Naive thymus-derived CD4-positive, alpha-beta T cell (primary cell): ENCODE measurements at regions not wholly inside any gene's neighbourhood (a gene's known extent, or its start where the extent isn't known, plus 50 kb on each side); places are given as distances from the start of the nearest gene placed in this dataset.

Source experiments
- ATAC-seq: fragments of 150-1000 bp; cut with Tn5 transposase; 2 replicates; pipeline ENCODE4 v1.10.0; 2021; ENCODE audit warnings: mild to moderate bottlenecking, moderate library complexity
- CTCF ChIA-PET: fragments of 350-600 bp; sonication (Branson Sonifier 250); formaldehyde crosslinking; loops from one replicate; lab custom pipeline; 2021; ENCODE audit warnings: antibody characterized with exemption; lab: Charles Lee
- POLR2A ChIA-PET: fragments of 350-600 bp; sonication (Branson Sonifier 250); formaldehyde crosslinking; loops from one replicate; lab custom pipeline; 2021; ENCODE audit warnings: antibody characterized with exemption, inconsistent platforms; lab: Charles Lee
- DNase-seq, 9 donors: peaks; one replicate each; pipeline versions ENCODE4 v3.0.0 to v3.0.0-alpha.2; 2020 to 2022; ENCODE audit warnings: mixed read lengths in 1 of 9
- H3K27ac ChIP-seq: one replicate; pipeline ENCODE4 v1.7.0; 2013; ENCODE audit warnings: mild to moderate bottlenecking, low read depth, low read length, moderate library complexity
- H3K27me3 ChIP-seq, 2 donors: one replicate each; pipeline ENCODE4 v1.7.0; 2013; ENCODE audit warnings: low read length in 2 of 2, mild to moderate bottlenecking in 2 of 2, moderate library complexity in 2 of 2; ENCODE audit not compliant: control insufficient read depth in 2 of 2, insufficient read depth in 2 of 2
- H3K36me3 ChIP-seq, 3 experiments: 1 replicate in 2 of 3; 2 replicates in 1 of 3; pipeline ENCODE4 v1.7.0; 2013; ENCODE audit warnings: low read length in 3 of 3, mild to moderate bottlenecking in 3 of 3, moderate library complexity in 1 of 3; ENCODE audit not compliant: insufficient read depth in 3 of 3, control insufficient read depth in 2 of 3
- H3K4me1 ChIP-seq, 2 donors: one replicate each; pipeline ENCODE4 v1.7.0; 2013; ENCODE audit warnings: low read length in 2 of 2, mild to moderate bottlenecking in 2 of 2, moderate library complexity in 1 of 2; ENCODE audit not compliant: control insufficient read depth in 2 of 2, insufficient read depth in 2 of 2
- H3K4me3 ChIP-seq: 2 replicates; pipeline ENCODE4 v1.7.0; 2013; ENCODE audit warnings: mild to moderate bottlenecking, low read length
- H3K9me3 ChIP-seq, 3 experiments: 1 replicate in 2 of 3; 2 replicates in 1 of 3; pipeline ENCODE4 v1.7.0; 2013; ENCODE audit warnings: low read length in 3 of 3; ENCODE audit not compliant: control insufficient read depth in 2 of 3
- H3K27ac Mint-ChIP-seq, 9 donors: one replicate each; pipeline ENCODE4 v1.8.0; 2020 to 2022; ENCODE audit warnings: mixed read lengths in 9 of 9, mild to moderate bottlenecking in 8 of 9, moderate library complexity in 5 of 9, inconsistent platforms in 2 of 9
- H3K27me3 Mint-ChIP-seq, 5 donors: one replicate each; pipeline ENCODE4 v1.8.0; 2021 to 2022; ENCODE audit warnings: mixed read lengths in 5 of 5, mild to moderate bottlenecking in 1 of 5
- H3K36me3 Mint-ChIP-seq, 5 donors: one replicate each; pipeline ENCODE4 v1.8.0; 2020 to 2022; ENCODE audit warnings: mixed read lengths in 5 of 5, mild to moderate bottlenecking in 3 of 5, inconsistent platforms in 1 of 5
- H3K4me1 Mint-ChIP-seq, 7 donors: one replicate each; pipeline ENCODE4 v1.8.0; 2020 to 2022; ENCODE audit warnings: mixed read lengths in 7 of 7, mild to moderate bottlenecking in 3 of 7, inconsistent platforms in 1 of 7
- H3K4me3 Mint-ChIP-seq, 10 donors: one replicate each; pipeline ENCODE4 v1.8.0; 2020 to 2022; ENCODE audit warnings: mild to moderate bottlenecking in 10 of 10, mixed read lengths in 10 of 10, moderate library complexity in 6 of 10, inconsistent platforms in 2 of 10
- H3K9me3 Mint-ChIP-seq, 11 donors: one replicate each; pipeline ENCODE4 v1.8.0; 2020 to 2022; ENCODE audit warnings: mixed read lengths in 11 of 11, mild to moderate bottlenecking in 4 of 11, inconsistent platforms in 1 of 11, moderate library complexity in 1 of 11
- intact Hi-C, 2 donors: fragments of 100-400 bp; cut with micrococcal nuclease; formaldehyde crosslinking; loops; one replicate each; pipeline ENCODE4 v1.15.1; 2023

DNA sequence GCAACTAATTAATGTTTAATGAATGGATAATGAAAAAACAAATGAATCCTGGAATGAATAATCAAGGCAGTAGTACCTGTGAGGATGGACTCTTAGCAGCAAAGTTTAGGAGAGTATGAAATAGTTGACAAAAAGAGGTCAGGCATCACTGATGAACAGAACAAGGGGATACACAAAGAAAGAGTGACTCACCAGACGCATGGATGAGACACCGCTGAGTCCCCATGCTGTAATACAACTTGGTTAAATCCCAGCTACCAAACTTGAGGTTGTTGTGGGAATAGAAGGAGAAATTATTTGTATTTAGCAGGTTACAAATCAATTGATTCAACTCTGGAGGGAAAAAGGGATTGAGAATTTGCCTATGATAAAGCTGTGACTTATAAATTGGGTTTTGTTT, 976.9 kb upstream of the TENM4 start:
- CTCF ChIA-PET, result no interaction called here
- Histone ChIP-seq H3K36me3 (no peaks in the 10 kb centered on the region), H3K27me3 (no peaks in the 10 kb centered on the region), H3K4me3 (no peak overlapping the region), H3K27ac (no peak overlapping the region), H3K9me3 (no peaks in the 10 kb centered on the region), H3K4me1 (no peaks in the 10 kb centered on the region)
- POLR2A ChIA-PET, result no interaction called here
- Mint-ChIP-seq H3K9me3 (peaks cover 0 to 21% (median 2%) of the 10 kb centered on the region in 11 donors), H3K27me3 (no peaks in the 10 kb centered on the region), H3K27ac (no peak overlapping the region), H3K4me1 (no peaks in the 10 kb centered on the region), H3K36me3 (peaks cover 0 to 3% (median 0%) of the 10 kb centered on the region in 5 donors), H3K4me3 (no peak overlapping the region)
- DNase-seq (no peak), ATAC-seq (no peak)
- intact Hi-C loops, result no loop called here

DNA sequence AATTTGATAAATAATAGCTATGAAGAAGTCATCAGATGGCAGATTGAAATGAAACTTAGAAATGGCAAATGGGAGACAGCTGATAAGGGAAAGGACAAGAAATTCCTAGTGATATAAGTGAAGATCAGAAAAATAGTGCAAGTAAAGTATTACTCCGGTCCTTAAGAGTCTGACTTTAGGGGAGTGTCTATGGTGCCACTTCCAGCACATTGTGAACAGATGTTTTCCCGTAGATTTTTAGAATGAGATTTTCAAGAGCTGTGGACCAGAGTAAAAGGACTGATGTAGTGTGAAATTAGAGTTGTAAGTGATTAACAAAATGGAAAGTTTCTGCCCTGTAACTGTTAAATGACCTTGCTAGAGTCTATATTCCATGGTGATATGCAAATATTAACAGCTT, 974.8 kb upstream of the TENM4 start:
- no peak overlapping the region for H3K4me3 Mint-ChIP-seq
- H3K27me3 Mint-ChIP-seq, result no peaks in the 10 kb centered on the region
- Histone ChIP-seq H3K27me3 (no peaks in the 10 kb centered on the region), H3K36me3 (no peaks in the 10 kb centered on the region), H3K9me3 (no peaks in the 10 kb centered on the region), H3K27ac (no peak overlapping the region), H3K4me1 (no peaks in the 10 kb centered on the region), H3K4me3 (no peak overlapping the region)
- H3K4me1 Mint-ChIP-seq, result no peaks in the 10 kb centered on the region
- ATAC-seq, result no peak
- peaks cover 0 to 3% (median 0%) of the 10 kb centered on the region in 5 donors for H3K36me3 Mint-ChIP-seq
- ChIA-PET POLR2A (no interaction called here), CTCF (no interaction called here)
- DNase-seq, result no peak
- peaks cover 0 to 19% (median 6%) of the 10 kb centered on the region in 11 donors for H3K9me3 Mint-ChIP-seq
- intact Hi-C loops, result no loop called here
- no peak overlapping the region for H3K27ac Mint-ChIP-seq

DNA sequence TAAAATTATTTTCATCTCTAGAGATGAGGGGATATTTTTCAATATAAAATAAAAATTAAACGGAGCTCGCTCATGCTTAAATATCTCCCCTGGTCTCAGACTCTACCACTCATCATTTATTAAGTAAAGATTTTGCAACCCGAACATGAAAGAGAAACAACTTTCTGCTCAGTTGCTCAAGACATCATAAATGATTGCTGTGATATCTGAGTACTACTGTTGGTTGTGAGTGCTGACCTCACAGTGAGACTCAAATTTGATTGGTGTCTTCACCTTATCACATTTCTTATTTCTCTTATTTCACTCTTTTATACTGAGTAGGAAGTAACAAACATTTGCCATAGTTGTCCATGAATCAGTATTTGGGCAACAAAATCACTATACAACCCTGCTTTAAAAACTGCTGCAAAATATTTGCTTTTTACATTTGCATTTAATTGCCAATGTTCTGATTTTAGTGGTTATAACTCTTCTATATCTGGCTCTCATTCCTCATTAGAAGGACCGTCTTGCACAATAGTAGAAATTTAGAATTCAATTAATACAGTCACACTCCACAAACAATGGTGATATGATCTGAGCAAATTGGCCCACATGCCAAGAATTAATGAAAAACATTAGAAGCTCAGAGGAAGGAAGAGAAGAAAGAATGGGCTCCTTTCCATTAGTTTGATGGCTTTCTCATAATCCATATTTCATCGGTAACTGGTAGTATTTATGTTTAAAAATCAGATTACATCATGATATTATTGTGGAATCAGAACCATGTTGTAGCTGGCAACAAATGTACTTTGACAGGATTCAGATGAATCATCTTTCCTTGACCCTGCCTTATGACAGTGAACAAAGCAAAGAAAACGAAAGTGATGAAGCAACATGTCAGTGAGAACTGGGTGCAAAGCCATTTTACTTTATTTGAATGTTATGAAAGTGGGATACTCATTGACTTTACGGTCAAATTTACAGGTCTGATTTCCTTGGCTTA, 973.6 kb upstream of the TENM4 start:
- Histone ChIP-seq H3K27me3 (no peaks in the 10 kb centered on the region), H3K27ac (no peak overlapping the region), H3K36me3 (no peaks in the 10 kb centered on the region), H3K4me1 (no peaks in the 10 kb centered on the region), H3K4me3 (no peak overlapping the region), H3K9me3 (no peaks in the 10 kb centered on the region)
- ChIA-PET POLR2A (no interaction called here), CTCF (no interaction called here)
- no peak for ATAC-seq
- Mint-ChIP-seq H3K27ac (no peak overlapping the region), H3K4me1 (no peaks in the 10 kb centered on the region), H3K36me3 (peaks cover 0 to 3% (median 0%) of the 10 kb centered on the region in 5 donors), H3K9me3 (peaks cover 0 to 23% (median 9%) of the 10 kb centered on the region in 11 donors), H3K4me3 (no peak overlapping the region), H3K27me3 (no peaks in the 10 kb centered on the region)
- no peak for DNase-seq
- intact Hi-C loops, result no loop called here

DNA sequence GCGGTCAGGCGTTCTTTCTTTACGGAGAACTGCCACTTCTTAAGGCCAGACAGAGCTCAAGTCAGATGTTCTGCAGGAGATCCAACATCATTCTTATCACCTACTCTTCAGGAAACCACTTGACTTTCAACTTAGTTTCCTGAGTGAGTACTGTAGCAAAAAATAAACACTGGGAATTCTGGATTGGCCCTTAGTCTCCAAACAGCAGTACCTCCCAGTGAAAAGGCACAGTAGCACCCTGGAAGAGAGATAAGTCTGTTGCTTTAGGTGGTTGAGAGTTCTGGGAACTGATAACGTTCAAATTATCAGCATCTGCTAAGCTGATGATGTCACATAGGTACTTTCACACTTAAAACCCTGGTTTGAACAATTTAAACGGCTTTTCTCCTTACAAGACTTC, 971.8 kb upstream of the TENM4 start:
- ChIA-PET POLR2A (no interaction called here), CTCF (no interaction called here)
- no peak for ATAC-seq
- Histone ChIP-seq H3K27ac (no peak overlapping the region), H3K36me3 (no peaks in the 10 kb centered on the region), H3K27me3 (no peaks in the 10 kb centered on the region), H3K9me3 (no peaks in the 10 kb centered on the region), H3K4me1 (no peaks in the 10 kb centered on the region), H3K4me3 (no peak overlapping the region)
- no peak for DNase-seq
- Mint-ChIP-seq H3K27me3 (no peaks in the 10 kb centered on the region), H3K4me3 (no peak overlapping the region), H3K27ac (no peak overlapping the region), H3K9me3 (peaks cover 2 to 31% (median 9%) of the 10 kb centered on the region in 11 donors), H3K36me3 (peaks cover 0 to 3% (median 0%) of the 10 kb centered on the region in 5 donors), H3K4me1 (no peaks in the 10 kb centered on the region)
- intact Hi-C loops, result no loop called here

DNA sequence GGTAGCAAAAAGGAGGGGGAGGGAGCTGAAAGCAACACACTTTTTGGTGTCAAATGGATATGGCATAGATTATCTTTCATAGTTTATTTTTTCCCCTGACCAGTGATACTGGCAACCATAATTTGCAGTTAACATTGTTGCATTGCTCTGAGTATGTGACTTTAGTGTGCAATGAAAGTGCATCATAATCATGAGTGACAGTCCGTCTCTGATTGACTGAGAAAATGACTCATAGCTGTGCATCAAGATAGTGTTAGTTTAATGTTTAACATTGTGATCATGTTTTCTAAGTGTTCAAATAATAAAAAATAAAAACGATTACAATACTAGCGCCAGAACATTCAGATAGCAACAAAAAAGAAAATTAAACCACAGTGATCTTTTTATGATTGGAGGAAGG, 952.4 kb upstream of the TENM4 start:
- Mint-ChIP-seq H3K4me1 (no peaks in the 10 kb centered on the region), H3K27ac (no peak overlapping the region), H3K9me3 (peaks cover 0 to 10% (median 4%) of the 10 kb centered on the region in 11 donors), H3K4me3 (no peak overlapping the region), H3K36me3 (no peaks in the 10 kb centered on the region), H3K27me3 (no peaks in the 10 kb centered on the region)
- ChIA-PET CTCF (no interaction called here), POLR2A (no interaction called here)
- no peaks in the 10 kb centered on the region for H3K9me3 ChIP-seq
- DNase-seq (no peak), ATAC-seq (no peak)
- H3K27me3 ChIP-seq, result no peaks in the 10 kb centered on the region
- intact Hi-C loops, result no loop called here
- no peaks in the 10 kb centered on the region for H3K4me1 ChIP-seq
- H3K36me3 ChIP-seq, result no peaks in the 10 kb centered on the region
- no peak overlapping the region for H3K4me3 ChIP-seq
- no peak overlapping the region for H3K27ac ChIP-seq

DNA sequence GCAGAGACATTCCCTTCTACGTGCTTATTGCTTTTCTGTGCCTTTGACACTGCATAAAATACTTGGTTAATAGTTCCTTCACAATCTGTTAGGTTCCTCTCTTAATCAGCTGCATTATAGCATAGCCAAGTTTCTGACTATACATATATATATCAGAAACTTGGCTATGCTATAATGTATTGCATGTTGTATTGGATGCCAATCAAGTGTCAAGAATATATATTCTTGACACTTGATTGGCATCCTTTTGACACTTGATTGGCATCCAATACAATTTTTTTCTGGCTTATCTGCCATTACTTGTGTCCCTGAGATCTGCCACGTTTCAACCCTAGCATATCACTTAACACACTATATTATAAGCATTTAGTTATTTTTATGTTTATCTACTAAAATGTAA, 949.7 kb upstream of the TENM4 start:
- DNase-seq (no peak), ATAC-seq (no peak)
- no peaks in the 10 kb centered on the region for H3K36me3 Mint-ChIP-seq
- CTCF ChIA-PET, result no interaction called here
- POLR2A ChIA-PET, result no interaction called here
- no peaks in the 10 kb centered on the region for H3K9me3 ChIP-seq
- no peaks in the 10 kb centered on the region for H3K27me3 Mint-ChIP-seq
- H3K4me1 ChIP-seq, result no peaks in the 10 kb centered on the region
- no peaks in the 10 kb centered on the region for H3K36me3 ChIP-seq
- intact Hi-C loops, result no loop called here
- H3K27ac Mint-ChIP-seq, result no peak overlapping the region
- no peak overlapping the region for H3K4me3 ChIP-seq
- no peaks in the 10 kb centered on the region for H3K27me3 ChIP-seq
- no peak overlapping the region for H3K4me3 Mint-ChIP-seq
- H3K27ac ChIP-seq, result no peak overlapping the region
- no peaks in the 10 kb centered on the region for H3K4me1 Mint-ChIP-seq
- peaks cover 0 to 16% (median 4%) of the 10 kb centered on the region in 11 donors for H3K9me3 Mint-ChIP-seq

DNA sequence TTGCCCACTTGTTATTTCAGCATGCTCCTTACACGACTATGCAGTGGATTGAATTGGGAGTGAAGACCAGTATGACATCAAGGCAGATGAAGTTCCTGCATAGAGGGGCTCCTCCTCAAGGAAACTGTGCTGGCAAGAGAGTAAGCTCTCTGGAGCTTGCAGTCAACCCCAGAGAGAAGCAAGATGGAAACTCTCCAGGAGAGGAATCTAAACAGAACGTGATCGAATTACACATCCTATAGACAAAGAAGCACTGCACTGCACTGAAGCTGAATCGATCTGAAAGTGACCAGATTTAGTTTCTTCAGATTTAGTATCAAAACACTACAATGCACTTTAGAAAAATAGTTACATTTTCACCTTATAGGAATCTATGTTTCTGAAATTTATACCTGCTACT, 947.7 kb upstream of the TENM4 start:
- POLR2A ChIA-PET, result no interaction called here
- Histone ChIP-seq H3K27me3 (no peaks in the 10 kb centered on the region), H3K27ac (no peak overlapping the region), H3K4me1 (no peaks in the 10 kb centered on the region), H3K9me3 (no peaks in the 10 kb centered on the region), H3K4me3 (no peak overlapping the region), H3K36me3 (no peaks in the 10 kb centered on the region)
- ATAC-seq, result no peak
- Mint-ChIP-seq H3K4me1 (no peaks in the 10 kb centered on the region), H3K36me3 (no peaks in the 10 kb centered on the region), H3K4me3 (no peak overlapping the region), H3K9me3 (peaks cover 0 to 21% (median 4%) of the 10 kb centered on the region in 11 donors), H3K27ac (no peak overlapping the region), H3K27me3 (no peaks in the 10 kb centered on the region)
- intact Hi-C loops, result no loop called here
- DNase-seq, result no peak
- CTCF ChIA-PET, result no interaction called here
